B cell (primary cell): ENCODE measurements at regions not wholly inside any gene's neighbourhood (a gene's known extent, or its start where the extent isn't known, plus 50 kb on each side); places are given as distances from the start of the nearest gene placed in this dataset.

Source experiments
- ATAC-seq: fragments of 200-7000 bp; cut with Tn5 transposase; one replicate; pipeline ENCODE4 v1.10.0; 2021; ENCODE audit warnings: low read depth, mild to moderate bottlenecking, moderate number of reproducible peaks, moderate library complexity
- CTCF ChIA-PET: fragments of 350-600 bp; sonication (Branson Sonifier 250); formaldehyde crosslinking; loops from one replicate; lab custom pipeline; 2021; ENCODE audit warnings: antibody characterized with exemption, inconsistent platforms; lab: Charles Lee
- POLR2A ChIA-PET: fragments of 350-600 bp; sonication (Branson Sonifier 250); formaldehyde crosslinking; loops from one replicate; lab custom pipeline; 2021; ENCODE audit warnings: antibody characterized with exemption; lab: Charles Lee
- DNase-seq: peaks from one replicate; pipeline ENCODE4 v3.0.0; 2013
- H2AFZ ChIP-seq: 2 replicates; pipeline ENCODE4 v1.6.1; 2012; ENCODE audit warnings: mild to moderate bottlenecking, low read depth, low read length; ENCODE audit not compliant: insufficient read depth, poor library complexity, severe bottlenecking
- H3K27ac ChIP-seq, 2 donors: 1 replicate in 1 of 2; 2 replicates in 1 of 2; pipeline ENCODE4 v1.5.1; 2012 to 2013; ENCODE audit warnings: low read length in 2 of 2, mild to moderate bottlenecking in 2 of 2, moderate library complexity in 1 of 2
- H3K27me3 ChIP-seq, 4 experiments: fragments of 200-600 bp in 1 of 4; sonication (generic) in 1 of 4; replicated peaks in 1 of 4; 1 replicate in 2 of 4; 2 replicates in 2 of 4; pipeline versions ENCODE4 v1.6.1 to v1.7.0; 2013 to 2016; ENCODE audit warnings: low read length in 3 of 4, mild to moderate bottlenecking in 2 of 4, mixed read lengths in 1 of 4, moderate library complexity in 1 of 4; ENCODE audit not compliant: insufficient read depth in 4 of 4, control insufficient read depth in 3 of 4; ENCODE audit errors: control extremely low read depth in 1 of 4
- H3K36me3 ChIP-seq, 2 experiments: replicated peaks in 1 of 2; 1 replicate in 1 of 2; 2 replicates in 1 of 2; pipeline versions ENCODE4 v1.6.1 to v1.7.1; 2013; ENCODE audit warnings: low read length in 1 of 2; ENCODE audit not compliant: insufficient read depth in 2 of 2, control insufficient read depth in 1 of 2; ENCODE audit errors: control extremely low read depth in 1 of 2, extremely low read depth in 1 of 2
- H3K4me1 ChIP-seq, 2 donors: fragments of 200-600 bp in 1 of 2; sonication (generic) in 1 of 2; 1 replicate in 1 of 2; 2 replicates in 1 of 2; pipeline versions ENCODE4 v1.5.1 to v1.6.1; 2013 to 2017; ENCODE audit warnings: low read length in 2 of 2; ENCODE audit not compliant: control insufficient read depth in 2 of 2, insufficient read depth in 2 of 2
- H3K4me2 ChIP-seq: replicated peaks from 2 replicates; pipeline ENCODE3; 2012; ENCODE audit warnings: mild to moderate bottlenecking, low read depth, low read length; ENCODE audit not compliant: poor library complexity, severe bottlenecking
- H3K4me3 ChIP-seq, 5 experiments: fragments of 200-600 bp in 1 of 5; sonication (generic) in 1 of 5; 1 replicate in 3 of 5; 2 replicates in 2 of 5; pipeline versions ENCODE4 v1.5.1 to v1.7.0; 2011 to 2016; ENCODE audit warnings: low read length in 4 of 5, mild to moderate bottlenecking in 4 of 5, low read depth in 2 of 5, control low read depth in 1 of 5, moderate library complexity in 1 of 5; ENCODE audit not compliant: insufficient read depth in 1 of 5; ENCODE audit errors: control extremely low read depth in 1 of 5, extremely low read depth in 1 of 5
- H3K79me2 ChIP-seq: fragments of 200-600 bp; sonication (generic); one replicate; pipeline ENCODE4 v1.6.0; 2016; ENCODE audit warnings: low read length; ENCODE audit not compliant: control insufficient read depth, insufficient read depth
- H3K9ac ChIP-seq: fragments of 200-600 bp; sonication (generic); 2 replicates; pipeline ENCODE4 v1.6.1; 2017; ENCODE audit warnings: mild to moderate bottlenecking, low read length, moderate library complexity
- H3K9me3 ChIP-seq, 3 donors: one replicate each; pipeline versions ENCODE4 v1.6.1 to v1.7.1; 2013; ENCODE audit warnings: low read length in 2 of 3; ENCODE audit not compliant: control insufficient read depth in 2 of 3, insufficient read depth in 1 of 3; ENCODE audit errors: control extremely low read depth in 1 of 3
- H4K20me1 ChIP-seq: 2 replicates; pipeline ENCODE4 v1.6.0; 2012; ENCODE audit warnings: mild to moderate bottlenecking, low read length; ENCODE audit not compliant: insufficient read depth, control insufficient read depth, poor library complexity, severe bottlenecking
- H3K27ac Mint-ChIP-seq: one replicate; pipeline ENCODE4 v1.8.0; 2021; ENCODE audit warnings: mixed read lengths
- H3K27me3 Mint-ChIP-seq: one replicate; pipeline ENCODE4 v1.8.0; 2021; ENCODE audit warnings: mixed read lengths
- H3K4me1 Mint-ChIP-seq: one replicate; pipeline ENCODE4 v1.8.0; 2021; ENCODE audit warnings: mixed read lengths
- H3K4me3 Mint-ChIP-seq: one replicate; pipeline ENCODE4 v1.8.0; 2021; ENCODE audit warnings: mixed read lengths
- H3K9me3 Mint-ChIP-seq: one replicate; pipeline ENCODE4 v1.8.0; 2022; ENCODE audit warnings: mixed read lengths; ENCODE audit not compliant: insufficient read depth
- EZH2 ChIP-seq: IDR thresholded peaks from 2 replicates; pipeline ENCODE4 v1.6.1; 2012; ENCODE audit warnings: borderline replicate concordance, low read depth, mild to moderate bottlenecking, moderate library complexity, low read length; ENCODE audit not compliant: insufficient read depth, poor library complexity, severe bottlenecking
- whole genome bisulfite sequencing: methylation state at CpG from one replicate; pipeline ENCODE4 v1.1.5; 2013; ENCODE audit warnings: missing lambda C conversion rate; ENCODE audit not compliant: insufficient coverage; 5-methylcytosine and 5-hydroxymethylcytosine counted together
- intact Hi-C: fragments of 100-400 bp; cut with micrococcal nuclease; formaldehyde crosslinking; loops from one replicate; pipeline ENCODE4 v1.10.0; 2022
- TF ChIP-seq, protein P1 (sequence below): fragments of 200-600 bp; IDR thresholded peaks from one replicate; pipeline ENCODE4 v1.8.0; 2022; ENCODE audit warnings: antibody characterized with exemption, mild to moderate bottlenecking

DNA sequence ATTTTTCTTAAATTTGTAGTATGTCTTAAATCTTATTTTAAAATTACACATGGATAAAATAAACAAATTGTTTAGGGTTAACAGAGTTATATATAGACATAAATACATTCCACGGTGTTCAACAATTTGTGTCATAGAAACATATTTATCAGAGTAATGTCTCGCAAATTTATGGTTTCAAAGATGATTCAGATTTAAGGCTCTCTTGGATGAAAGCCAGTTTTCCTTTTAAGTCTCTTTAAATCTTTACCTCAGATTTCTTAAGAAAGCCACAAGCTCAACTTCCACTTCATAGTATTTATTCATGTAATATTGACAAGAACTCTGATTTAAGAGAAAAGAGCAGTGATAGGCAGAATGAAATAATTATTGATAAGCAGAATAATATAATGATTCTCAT lies 1254.8 kb upstream of the ADGRL3 start:
- no peaks in the 10 kb centered on the region for H3K4me1 Mint-ChIP-seq
- ATAC-seq (no peak), DNase-seq (no peak)
- H3K79me2 ChIP-seq = no peaks in the 10 kb centered on the region
- H3K4me3 ChIP-seq = no peak overlapping the region
- TF ChIP-seq, protein P1, sequence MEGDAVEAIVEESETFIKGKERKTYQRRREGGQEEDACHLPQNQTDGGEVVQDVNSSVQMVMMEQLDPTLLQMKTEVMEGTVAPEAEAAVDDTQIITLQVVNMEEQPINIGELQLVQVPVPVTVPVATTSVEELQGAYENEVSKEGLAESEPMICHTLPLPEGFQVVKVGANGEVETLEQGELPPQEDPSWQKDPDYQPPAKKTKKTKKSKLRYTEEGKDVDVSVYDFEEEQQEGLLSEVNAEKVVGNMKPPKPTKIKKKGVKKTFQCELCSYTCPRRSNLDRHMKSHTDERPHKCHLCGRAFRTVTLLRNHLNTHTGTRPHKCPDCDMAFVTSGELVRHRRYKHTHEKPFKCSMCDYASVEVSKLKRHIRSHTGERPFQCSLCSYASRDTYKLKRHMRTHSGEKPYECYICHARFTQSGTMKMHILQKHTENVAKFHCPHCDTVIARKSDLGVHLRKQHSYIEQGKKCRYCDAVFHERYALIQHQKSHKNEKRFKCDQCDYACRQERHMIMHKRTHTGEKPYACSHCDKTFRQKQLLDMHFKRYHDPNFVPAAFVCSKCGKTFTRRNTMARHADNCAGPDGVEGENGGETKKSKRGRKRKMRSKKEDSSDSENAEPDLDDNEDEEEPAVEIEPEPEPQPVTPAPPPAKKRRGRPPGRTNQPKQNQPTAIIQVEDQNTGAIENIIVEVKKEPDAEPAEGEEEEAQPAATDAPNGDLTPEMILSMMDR = no peak
- TF ChIP-seq EZH2 = no peak
- intact Hi-C loops = no loop called here
- H3K4me1 ChIP-seq = no peaks in the 10 kb centered on the region
- H2AFZ ChIP-seq = no peak overlapping the region
- no peaks in the 10 kb centered on the region for H4K20me1 ChIP-seq
- no peaks in the 10 kb centered on the region for H3K27me3 ChIP-seq
- POLR2A ChIA-PET = no interaction called here
- CTCF ChIA-PET = no interaction called here
- no peaks in the 10 kb centered on the region for H3K27me3 Mint-ChIP-seq
- no peak overlapping the region for H3K9ac ChIP-seq
- H3K27ac Mint-ChIP-seq = no peak overlapping the region
- no peak overlapping the region for H3K4me3 Mint-ChIP-seq
- H3K36me3 ChIP-seq = no peaks in the 10 kb centered on the region
- no peak overlapping the region for H3K27ac ChIP-seq
- no CpG with 5 or more reads among the region's 2 CpGs for WGBS
- H3K9me3 ChIP-seq = no peaks in the 10 kb centered on the region
- H3K9me3 Mint-ChIP-seq = peaks cover 3% of the 10 kb centered on the region
- H3K4me2 ChIP-seq = no peak overlapping the region

GRCh38 chr4:59945716-59946115 lies 1254.4 kb upstream of the ADGRL3 start:
- no peak overlapping the region for H3K4me3 ChIP-seq
- H3K4me1 ChIP-seq = no peaks in the 10 kb centered on the region
- H3K4me3 Mint-ChIP-seq = no peak overlapping the region
- H3K79me2 ChIP-seq = no peaks in the 10 kb centered on the region
- H3K4me1 Mint-ChIP-seq = no peaks in the 10 kb centered on the region
- no peak for DNase-seq
- no peak overlapping the region for H2AFZ ChIP-seq
- H3K27me3 ChIP-seq = no peaks in the 10 kb centered on the region
- ChIA-PET CTCF (no interaction called here), POLR2A (no interaction called here)
- H3K27me3 Mint-ChIP-seq = no peaks in the 10 kb centered on the region
- no peak overlapping the region for H3K27ac Mint-ChIP-seq
- no peaks in the 10 kb centered on the region for H3K36me3 ChIP-seq
- no peak overlapping the region for H3K27ac ChIP-seq
- TF ChIP-seq EZH2 = no peak
- TF ChIP-seq, protein P1 = no peak
- no peak overlapping the region for H3K4me2 ChIP-seq
- no peaks in the 10 kb centered on the region for H3K9me3 ChIP-seq
- intact Hi-C loops = no loop called here
- no peak for ATAC-seq
- H3K9ac ChIP-seq = no peak overlapping the region
- no CpG with 5 or more reads among the region's 1 CpG for WGBS
- H4K20me1 ChIP-seq = no peaks in the 10 kb centered on the region
- peaks cover 3% of the 10 kb centered on the region for H3K9me3 Mint-ChIP-seq
